ENCODE measurements at regions not wholly inside any gene's neighbourhood (a gene's known extent, or its start where the extent isn't known, plus 50 kb on each side); places are given as distances from the start of the nearest gene placed in this dataset.

GRCh38 chr4:29131304-29131703 is 1588.9 kb upstream of the PCDH7 start:
- TF ChIP-seq CTCF (IDR thresholded peaks at IDR 0.05) (no peak), POLR2A (IDR thresholded peaks at IDR 0.05) (no peak)

All from lower leg skin (tissue), 3 donors.